ENCODE measurements at regions not wholly inside any gene's neighbourhood (a gene's known extent, or its start where the extent isn't known, plus 50 kb on each side); places are given as distances from the start of the nearest gene placed in this dataset.

DNA sequence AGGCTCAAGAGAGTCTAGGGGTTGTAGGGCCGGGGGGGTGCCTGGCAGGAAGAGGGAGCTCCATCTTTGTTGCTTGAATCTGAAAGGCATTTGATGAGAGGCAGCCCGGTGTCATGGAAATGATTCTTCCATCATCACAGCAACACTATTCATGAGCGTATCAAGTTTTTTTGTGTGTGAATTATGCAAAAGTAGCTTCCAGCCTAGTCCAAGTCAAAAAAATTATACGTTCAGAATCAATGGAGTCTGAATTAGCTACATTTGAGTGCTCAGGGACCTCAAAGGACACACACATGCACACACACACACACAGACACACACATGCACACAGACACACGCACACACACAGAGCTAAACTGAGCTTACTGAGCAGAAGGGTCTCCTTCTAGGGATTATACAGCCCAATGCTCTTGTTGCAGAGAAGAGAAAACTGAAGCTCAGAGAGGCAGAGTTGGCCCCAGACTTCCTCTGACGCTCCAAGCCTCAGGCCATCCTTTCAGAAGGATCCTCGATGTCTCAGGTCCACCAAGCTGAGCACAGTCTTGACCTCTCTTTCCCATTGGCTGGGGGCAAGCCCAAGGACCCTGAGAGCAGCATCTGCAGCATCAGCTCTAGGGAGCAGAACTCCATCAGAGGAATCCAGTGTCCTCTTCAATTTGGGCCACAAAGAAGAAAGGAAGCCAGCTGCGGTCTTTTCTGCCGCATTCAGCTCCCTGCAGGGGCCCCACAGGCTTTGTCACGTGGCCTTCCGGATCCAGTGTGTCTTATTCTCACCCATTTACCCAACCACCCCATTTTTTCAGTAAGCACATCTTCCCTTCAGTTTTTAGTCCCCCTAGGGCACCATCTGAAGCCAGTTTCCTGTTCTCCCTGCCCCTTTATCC is 228.0 kb downstream of the UACA start:
- TF ChIP-seq, protein P1, sequence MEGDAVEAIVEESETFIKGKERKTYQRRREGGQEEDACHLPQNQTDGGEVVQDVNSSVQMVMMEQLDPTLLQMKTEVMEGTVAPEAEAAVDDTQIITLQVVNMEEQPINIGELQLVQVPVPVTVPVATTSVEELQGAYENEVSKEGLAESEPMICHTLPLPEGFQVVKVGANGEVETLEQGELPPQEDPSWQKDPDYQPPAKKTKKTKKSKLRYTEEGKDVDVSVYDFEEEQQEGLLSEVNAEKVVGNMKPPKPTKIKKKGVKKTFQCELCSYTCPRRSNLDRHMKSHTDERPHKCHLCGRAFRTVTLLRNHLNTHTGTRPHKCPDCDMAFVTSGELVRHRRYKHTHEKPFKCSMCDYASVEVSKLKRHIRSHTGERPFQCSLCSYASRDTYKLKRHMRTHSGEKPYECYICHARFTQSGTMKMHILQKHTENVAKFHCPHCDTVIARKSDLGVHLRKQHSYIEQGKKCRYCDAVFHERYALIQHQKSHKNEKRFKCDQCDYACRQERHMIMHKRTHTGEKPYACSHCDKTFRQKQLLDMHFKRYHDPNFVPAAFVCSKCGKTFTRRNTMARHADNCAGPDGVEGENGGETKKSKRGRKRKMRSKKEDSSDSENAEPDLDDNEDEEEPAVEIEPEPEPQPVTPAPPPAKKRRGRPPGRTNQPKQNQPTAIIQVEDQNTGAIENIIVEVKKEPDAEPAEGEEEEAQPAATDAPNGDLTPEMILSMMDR (conservative IDR thresholded peaks at IDR 0.05; ENCODE audit: low read depth, low read length), result no peak
- no peak for TF ChIP-seq EZH2 (IDR thresholded peaks at IDR 0.05; ENCODE audit: borderline replicate concordance, low read depth, low read length, poor library complexity, severe bottlenecking)

All from A673 (cell line).